Left ventricle myocardium inferior (tissue), 1 donor: ENCODE measurements at regions not wholly inside any gene's neighbourhood (a gene's known extent, or its start where the extent isn't known, plus 50 kb on each side); places are given as distances from the start of the nearest gene placed in this dataset.
"Not testable (repeated sequence)": the region's sequence is repeated elsewhere in the genome, so short reads cannot be mapped to it uniquely, and the experiment has no call there.

Experiments
- DNase-seq: peaks from one replicate; pipeline ENCODE4 v3.0.0-alpha.2; 2020
- H3K27ac ChIP-seq: fragments of 200-600 bp; replicated peaks from 2 replicates; pipeline ENCODE4 v1.8.0; 2021
- H3K27me3 ChIP-seq: fragments of 200-600 bp; 2 replicates; pipeline ENCODE4 v1.8.0; 2021; ENCODE audit warnings: low read depth
- H3K36me3 ChIP-seq: fragments of 200-600 bp; 2 replicates; pipeline ENCODE4 v1.8.0; 2021
- H3K4me1 ChIP-seq: fragments of 200-600 bp; 2 replicates; pipeline ENCODE4 v1.8.0; 2021
- H3K4me3 ChIP-seq: fragments of 200-600 bp; 2 replicates; pipeline ENCODE4 v1.8.0; 2021; ENCODE audit warnings: mild to moderate bottlenecking, moderate library complexity
- H3K9me3 ChIP-seq: fragments of 200-600 bp; replicated peaks from 2 replicates; pipeline ENCODE4 v1.8.0; 2021
- intact Hi-C: fragments of 100-400 bp; cut with micrococcal nuclease; formaldehyde crosslinking; loops from one replicate; pipeline ENCODE4 v1.11.0; 2022
- TF ChIP-seq, protein P1 (sequence below): fragments of 200-600 bp; IDR thresholded peaks from 2 replicates; pipeline ENCODE4 v1.8.0; 2021; ENCODE audit warnings: antibody characterized with exemption, mild to moderate bottlenecking, borderline replicate concordance
- donor health status: DM: no; HTN: yes; CAD: no; lungs with severe emphysema.

DNA sequence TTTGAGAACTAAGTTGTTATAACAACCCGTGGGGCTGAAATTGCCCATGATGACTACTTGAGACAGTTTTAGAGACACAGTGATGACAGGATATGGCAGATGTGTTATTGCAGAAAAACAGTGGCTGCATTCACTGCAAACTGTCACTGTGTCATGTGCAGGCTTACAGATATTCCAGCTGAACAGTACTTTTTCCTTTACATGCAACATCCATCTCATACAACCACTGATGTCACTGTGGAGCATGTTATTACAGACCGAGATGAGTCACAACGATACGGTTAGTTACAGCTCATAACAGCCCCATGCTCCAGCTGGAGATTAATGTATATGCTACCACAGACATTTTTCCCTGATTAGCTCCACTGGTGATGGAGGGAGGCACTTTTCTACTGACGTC, 207.4 kb downstream of the TMA16 start:
- Histone ChIP-seq H3K9me3 (no peaks in the 10 kb centered on the region), H3K36me3 (no peaks in the 10 kb centered on the region), H3K27me3 (no peaks in the 10 kb centered on the region), H3K27ac (no peak overlapping the region), H3K4me1 (no peaks in the 10 kb centered on the region), H3K4me3 (no peak overlapping the region)
- no peak for DNase-seq
- TF ChIP-seq, protein P1, sequence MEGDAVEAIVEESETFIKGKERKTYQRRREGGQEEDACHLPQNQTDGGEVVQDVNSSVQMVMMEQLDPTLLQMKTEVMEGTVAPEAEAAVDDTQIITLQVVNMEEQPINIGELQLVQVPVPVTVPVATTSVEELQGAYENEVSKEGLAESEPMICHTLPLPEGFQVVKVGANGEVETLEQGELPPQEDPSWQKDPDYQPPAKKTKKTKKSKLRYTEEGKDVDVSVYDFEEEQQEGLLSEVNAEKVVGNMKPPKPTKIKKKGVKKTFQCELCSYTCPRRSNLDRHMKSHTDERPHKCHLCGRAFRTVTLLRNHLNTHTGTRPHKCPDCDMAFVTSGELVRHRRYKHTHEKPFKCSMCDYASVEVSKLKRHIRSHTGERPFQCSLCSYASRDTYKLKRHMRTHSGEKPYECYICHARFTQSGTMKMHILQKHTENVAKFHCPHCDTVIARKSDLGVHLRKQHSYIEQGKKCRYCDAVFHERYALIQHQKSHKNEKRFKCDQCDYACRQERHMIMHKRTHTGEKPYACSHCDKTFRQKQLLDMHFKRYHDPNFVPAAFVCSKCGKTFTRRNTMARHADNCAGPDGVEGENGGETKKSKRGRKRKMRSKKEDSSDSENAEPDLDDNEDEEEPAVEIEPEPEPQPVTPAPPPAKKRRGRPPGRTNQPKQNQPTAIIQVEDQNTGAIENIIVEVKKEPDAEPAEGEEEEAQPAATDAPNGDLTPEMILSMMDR: no peak
- intact Hi-C loops: no loop called here

DNA sequence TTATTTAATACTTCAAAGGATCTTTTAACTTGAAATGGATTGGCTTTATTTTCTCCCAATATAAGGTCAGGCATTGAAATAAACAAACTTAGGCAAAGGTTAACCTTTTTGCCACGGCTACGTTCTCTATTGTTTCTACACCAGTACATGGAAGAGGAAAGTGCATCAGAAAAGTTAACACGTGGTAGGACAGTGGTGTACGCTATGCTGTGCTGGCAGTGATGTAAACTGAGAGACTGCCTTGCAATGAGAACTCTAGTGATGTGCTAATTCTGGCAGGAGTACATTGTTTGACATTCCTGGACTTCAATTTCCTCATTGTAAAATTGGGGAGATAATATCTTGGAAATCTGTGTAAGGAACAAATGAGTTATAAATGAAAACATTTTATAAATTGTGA, 208.2 kb downstream of the TMA16 start:
- no peaks in the 10 kb centered on the region for H3K36me3 ChIP-seq
- no peaks in the 10 kb centered on the region for H3K4me1 ChIP-seq
- intact Hi-C loops: no loop called here
- H3K27ac ChIP-seq: no peak overlapping the region
- no peak overlapping the region for H3K4me3 ChIP-seq
- no peaks in the 10 kb centered on the region for H3K9me3 ChIP-seq
- no peak for DNase-seq
- no peaks in the 10 kb centered on the region for H3K27me3 ChIP-seq
- TF ChIP-seq, protein P1: no peak

DNA sequence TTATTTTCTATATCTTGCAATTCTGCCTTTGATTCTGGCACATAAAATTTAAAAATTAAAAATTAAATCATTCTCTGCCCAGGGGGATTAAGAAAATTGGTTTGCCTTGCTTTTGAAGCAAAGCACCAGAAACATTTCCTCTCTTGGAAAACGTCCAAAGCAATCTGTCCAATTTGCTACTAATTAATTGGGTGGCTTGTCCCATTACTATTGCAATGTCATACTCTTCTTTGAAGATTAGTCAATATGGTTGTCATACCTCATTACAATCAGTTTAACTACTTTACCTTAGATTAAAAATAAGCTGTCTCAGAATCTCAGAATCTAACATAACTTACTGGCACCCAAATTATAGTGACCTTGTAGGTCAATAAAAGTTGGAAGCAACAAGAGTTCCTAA, 208.8 kb downstream of the TMA16 start:
- DNase-seq: no peak
- H3K27me3 ChIP-seq: no peaks in the 10 kb centered on the region
- intact Hi-C loops: no loop called here
- H3K36me3 ChIP-seq: no peaks in the 10 kb centered on the region
- H3K4me1 ChIP-seq: no peaks in the 10 kb centered on the region
- H3K27ac ChIP-seq: no peak overlapping the region
- no peak overlapping the region for H3K4me3 ChIP-seq
- TF ChIP-seq, protein P1: no peak
- H3K9me3 ChIP-seq: no peaks in the 10 kb centered on the region

DNA sequence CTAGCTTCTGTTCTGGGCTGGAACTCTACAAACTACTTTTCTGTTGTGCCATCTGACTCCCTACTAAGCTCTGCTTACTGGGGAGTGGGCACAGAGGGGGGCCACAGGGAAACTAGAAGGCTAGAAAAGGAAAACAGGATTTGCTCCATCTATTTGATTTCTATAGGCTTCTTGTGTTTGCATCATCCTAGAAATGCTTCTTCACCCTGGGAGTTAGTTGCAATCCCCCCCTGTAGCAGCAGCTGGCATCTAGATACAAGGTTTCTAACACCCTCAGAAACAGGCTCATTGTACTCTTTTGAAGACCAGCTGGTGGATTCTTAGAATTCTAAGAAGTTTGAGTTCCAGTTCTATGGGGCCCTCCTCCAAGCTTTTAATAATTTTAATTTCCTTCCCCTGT, 213.4 kb downstream of the TMA16 start:
- DNase-seq: no peak
- Histone ChIP-seq H3K4me3 (no peak overlapping the region), H3K9me3 (no peaks in the 10 kb centered on the region), H3K27ac (no peak overlapping the region), H3K36me3 (no peaks in the 10 kb centered on the region), H3K27me3 (no peaks in the 10 kb centered on the region), H3K4me1 (no peaks in the 10 kb centered on the region)
- TF ChIP-seq, protein P1: no peak
- intact Hi-C loops: no loop called here

DNA sequence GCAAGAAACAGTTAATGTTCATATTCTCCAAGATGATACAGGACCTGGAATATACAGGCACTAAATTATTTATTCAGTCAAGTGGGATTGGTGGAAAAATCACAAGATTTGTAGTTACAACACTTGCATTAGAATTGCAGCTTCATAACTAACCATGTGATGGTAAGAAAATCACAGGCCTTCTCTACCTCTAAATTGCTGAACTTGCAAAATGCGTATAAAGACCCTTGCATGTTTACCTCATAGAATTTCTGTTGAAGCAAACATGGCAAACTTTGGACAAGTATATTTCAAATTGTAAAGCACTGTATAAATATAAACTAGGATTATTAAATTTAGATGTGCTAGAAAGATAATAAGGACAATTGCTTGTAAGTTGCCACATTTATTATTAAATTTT, 215.1 kb downstream of the TMA16 start:
- DNase-seq: no peak
- Histone ChIP-seq H3K9me3 (no peaks in the 10 kb centered on the region), H3K27ac (no peak overlapping the region), H3K4me3 (no peak overlapping the region), H3K4me1 (no peaks in the 10 kb centered on the region), H3K27me3 (no peaks in the 10 kb centered on the region), H3K36me3 (no peaks in the 10 kb centered on the region)
- TF ChIP-seq, protein P1: no peak
- intact Hi-C loops: no loop called here

DNA sequence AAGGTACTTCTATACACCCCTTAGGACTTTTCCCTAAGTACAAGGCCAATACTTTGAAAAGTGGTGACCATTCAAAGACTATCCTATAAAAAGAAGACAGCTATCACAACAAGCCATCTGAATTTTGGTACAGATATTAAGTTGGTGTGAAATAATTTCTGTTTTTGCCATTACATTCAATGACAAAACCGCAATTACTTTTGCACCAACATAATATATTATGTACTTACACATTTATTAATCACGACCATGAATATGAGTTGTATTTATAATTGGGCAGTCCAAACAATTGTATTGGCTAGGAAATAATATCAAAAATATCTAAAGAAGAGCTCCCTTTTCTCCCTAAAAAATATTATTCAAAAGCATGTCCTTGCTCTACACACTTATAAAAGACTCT, 215.7 kb downstream of the TMA16 start:
- Histone ChIP-seq H3K9me3 (no peaks in the 10 kb centered on the region), H3K36me3 (no peaks in the 10 kb centered on the region), H3K4me3 (no peak overlapping the region), H3K27ac (no peak overlapping the region), H3K4me1 (no peaks in the 10 kb centered on the region), H3K27me3 (no peaks in the 10 kb centered on the region)
- no peak for DNase-seq
- intact Hi-C loops: no loop called here
- TF ChIP-seq, protein P1: no peak

DNA sequence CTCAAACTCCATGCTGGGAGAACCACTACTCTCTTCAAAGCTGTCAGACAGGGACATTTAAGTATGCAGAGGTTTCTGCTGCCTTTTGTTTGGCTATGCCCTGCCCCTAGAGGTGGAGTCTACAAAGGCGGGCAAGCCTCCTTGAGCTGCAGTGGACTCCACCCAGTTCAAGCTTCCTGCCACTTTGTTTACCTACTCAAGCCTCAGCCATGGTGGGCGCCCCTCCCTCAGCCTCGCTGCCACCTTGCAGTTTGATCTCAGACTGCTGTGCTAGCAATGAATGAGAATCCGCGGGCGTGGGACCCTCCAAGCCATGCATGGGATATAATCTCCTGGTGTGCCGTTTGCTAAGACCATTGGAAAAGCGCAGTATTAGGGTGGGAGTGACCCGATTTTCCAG, 230.0 kb downstream of the TMA16 start:
- H3K27ac ChIP-seq, DNase-seq, H3K4me1 ChIP-seq, H3K36me3 ChIP-seq, H3K4me3 ChIP-seq, intact Hi-C loops, H3K27me3 ChIP-seq: not testable (repeated sequence)
- H3K9me3 ChIP-seq: peaks cover 25% of the 10 kb centered on the region
